ENCODE measurements at regions not wholly inside any gene's neighbourhood (a gene's known extent, or its start where the extent isn't known, plus 50 kb on each side); places are given as distances from the start of the nearest gene placed in this dataset.

GRCh38 chr1:13888351-13888986 is 188.5 kb downstream of the PRDM2 start (continued):
- TF ChIP-seq ZNF425 (CRISPR knock-in tag; conservative IDR thresholded peaks at IDR 0.05) = no peak

GRCh38 chr1:13889495-13889894 is 189.5 kb downstream of the PRDM2 start:
- peaks cover 12% of the 10 kb centered on the region for H3K4me1 Mint-ChIP-seq
- DNase-seq (ENCODE audit: low spot score) (no peak), ATAC-seq (no peak)
- TF ChIP-seq HMGA2 (CRISPR knock-in tag; IDR thresholded peaks at IDR 0.05) = no peak
- TF ChIP-seq ZNF425 (CRISPR knock-in tag; conservative IDR thresholded peaks at IDR 0.05) = no peak
- no peak for TF ChIP-seq KAT7 (CRISPR knock-in tag; IDR thresholded peaks at IDR 0.05; ENCODE audit: borderline replicate concordance)
- TF ChIP-seq ERG (CRISPR knock-in tag; IDR thresholded peaks at IDR 0.05) = no peak
- no peak for TF ChIP-seq FOXP1 (CRISPR knock-in tag; IDR thresholded peaks at IDR 0.05; ENCODE audit: borderline replicate concordance)
- H3K27me3 Mint-ChIP-seq (ENCODE audit: low read depth) = peaks cover 31% of the 10 kb centered on the region
- no peak overlapping the region for H3K27ac Mint-ChIP-seq
- POLR2A ChIA-PET = no interaction called here
- H3K9me3 Mint-ChIP-seq = peaks cover 4% of the 10 kb centered on the region; the same call in 1 of the 2 replicates
- no peaks in the 10 kb centered on the region for H3K36me3 Mint-ChIP-seq
- CTCF ChIA-PET = no interaction called here
- no peak overlapping the region for H3K4me3 Mint-ChIP-seq

GRCh38 chr1:13890766-13891165 is 190.8 kb downstream of the PRDM2 start:
- Mint-ChIP-seq H3K27ac (no peak overlapping the region), H3K9me3 (peaks cover 4% of the 10 kb centered on the region; the same call in 1 of the 2 replicates), H3K4me1 (peaks cover 15% of the 10 kb centered on the region), H3K27me3 (ENCODE audit: low read depth) (peaks cover 32% of the 10 kb centered on the region), H3K36me3 (no peaks in the 10 kb centered on the region), H3K4me3 (no peak overlapping the region)
- ChIA-PET POLR2A (no interaction called here), CTCF (no interaction called here)
- TF ChIP-seq SMAD3 (CRISPR knock-in tag; IDR thresholded peaks at IDR 0.05; ENCODE audit: borderline replicate concordance) (no peak), IRF1 (CRISPR knock-in tag; IDR thresholded peaks at IDR 0.05) (no peak), ZNF532 (CRISPR knock-in tag; IDR thresholded peaks at IDR 0.05; ENCODE audit: borderline replicate concordance) (no peak), MAX (CRISPR knock-in tag; IDR thresholded peaks at IDR 0.05) (no peak), FOXK1 (CRISPR knock-in tag; IDR thresholded peaks at IDR 0.05) (no peak), ZNF263 (CRISPR knock-in tag; IDR thresholded peaks at IDR 0.05; ENCODE audit: low read depth) (no peak), NR3C1 (CRISPR knock-in tag; conservative IDR thresholded peaks at IDR 0.05; ENCODE audit: low read depth) (no peak)
- ATAC-seq (no peak), DNase-seq (ENCODE audit: low spot score) (no peak)
